GM21528 (cell line): ENCODE measurements at regions not wholly inside any gene's neighbourhood (a gene's known extent, or its start where the extent isn't known, plus 50 kb on each side); places are given as distances from the start of the nearest gene placed in this dataset.

ENCODE experiments used
- ATAC-seq: cut with Tn5 transposase; IDR thresholded peaks from one replicate; pipeline ENCODE4 v1.9.1; 2021; ENCODE audit warnings: mild to moderate bottlenecking, moderate library complexity; ENCODE audit not compliant: unreplicated experiment, low FRiP score

- ATAC-seq: no peak
Observed at GRCh38 chr4:125155251-125155650, 159.5 kb upstream of the FAT4 start.

- ATAC-seq: no peak
Observed at GRCh38 chr4:125140966-125141495, 173.7 kb upstream of the FAT4 start.

GRCh38 chr4:125135652-125136051, 179.1 kb upstream of the FAT4 start:
- ATAC-seq: no peak

DNA sequence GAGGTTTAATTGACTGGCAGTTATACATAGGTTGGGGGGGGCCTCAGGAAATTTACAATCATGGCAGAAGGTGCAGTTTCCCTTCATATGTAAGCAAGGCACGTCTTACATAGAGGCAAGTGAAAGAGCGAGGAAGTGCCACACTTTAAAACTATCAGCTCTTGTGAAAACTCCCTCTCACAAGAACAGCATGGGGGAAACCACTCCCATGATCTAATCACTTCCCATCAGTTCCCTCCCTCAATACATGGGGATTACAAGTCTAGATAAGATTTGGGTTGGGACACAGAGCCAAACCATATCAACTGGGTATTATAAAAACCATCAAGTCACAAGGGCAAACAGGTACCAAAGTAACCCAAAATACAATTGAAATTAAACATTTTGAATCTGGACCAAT, 182.0 kb upstream of the FAT4 start:
- ATAC-seq: no peak

GRCh38 chr4:125131891-125132680, 182.7 kb upstream of the FAT4 start:
- no peak for ATAC-seq

DNA sequence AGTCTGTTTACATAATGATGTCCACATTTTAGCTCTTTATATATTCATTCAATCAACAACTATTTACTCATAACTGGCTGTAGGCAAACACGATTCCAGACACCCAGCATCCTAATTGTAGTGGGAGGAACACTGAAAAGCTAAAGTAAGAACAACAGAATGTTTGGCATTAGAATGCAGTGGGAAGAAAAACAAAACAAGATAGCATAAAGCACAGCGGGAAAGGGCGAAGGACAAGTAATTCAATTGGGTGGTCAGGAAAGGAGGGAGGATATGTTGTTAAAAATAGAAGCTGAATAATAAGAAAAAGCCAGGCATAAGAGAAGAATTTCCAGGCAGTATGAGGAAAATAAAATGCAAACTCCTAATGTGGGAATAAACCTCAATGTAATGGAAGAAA, 189.5 kb upstream of the FAT4 start:
- no peak for ATAC-seq

DNA sequence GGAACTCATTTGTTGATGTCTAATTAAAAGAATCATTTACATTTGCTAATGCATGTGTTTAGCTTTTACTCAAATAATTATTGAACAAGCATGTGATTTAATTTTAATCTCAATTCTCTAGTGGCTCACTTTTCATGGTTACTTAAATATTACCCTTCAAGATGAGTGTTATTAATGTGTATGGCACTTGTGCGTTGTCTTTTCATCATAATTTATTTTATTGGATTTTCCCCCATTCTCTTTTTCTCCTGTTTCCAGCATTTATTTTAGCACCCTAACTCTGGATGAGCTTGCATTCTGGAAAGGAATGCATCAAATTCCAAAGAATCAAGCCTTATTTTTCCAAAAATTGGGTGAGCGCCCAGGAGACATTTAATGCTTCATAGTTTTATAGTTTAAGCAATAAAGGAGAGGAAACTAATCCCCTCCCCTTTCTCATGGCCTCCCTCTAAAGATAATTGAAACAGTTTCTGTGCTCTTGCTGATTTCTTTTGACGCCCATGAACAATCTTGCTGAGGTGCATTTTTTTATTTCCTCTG, 191.1 kb upstream of the FAT4 start:
- no peak for ATAC-seq

DNA sequence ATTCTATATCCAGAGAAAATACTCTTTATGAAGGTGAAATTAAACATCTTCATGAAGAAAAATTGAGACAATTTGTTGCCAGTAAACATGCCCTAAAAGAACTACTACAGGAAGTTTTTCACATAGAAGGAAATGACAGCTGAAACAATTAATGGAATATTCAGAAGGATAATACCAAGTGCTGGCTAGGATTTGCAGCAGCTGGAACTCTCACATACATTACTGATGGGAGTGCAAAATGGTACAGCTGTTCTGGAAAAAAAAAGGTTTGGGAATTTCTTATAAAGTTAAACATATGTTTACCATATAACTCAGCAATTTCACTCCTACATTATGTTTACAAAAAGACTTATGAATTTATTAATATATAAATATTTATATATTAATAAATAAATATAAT, 193.2 kb upstream of the FAT4 start:
- no peak for ATAC-seq

DNA sequence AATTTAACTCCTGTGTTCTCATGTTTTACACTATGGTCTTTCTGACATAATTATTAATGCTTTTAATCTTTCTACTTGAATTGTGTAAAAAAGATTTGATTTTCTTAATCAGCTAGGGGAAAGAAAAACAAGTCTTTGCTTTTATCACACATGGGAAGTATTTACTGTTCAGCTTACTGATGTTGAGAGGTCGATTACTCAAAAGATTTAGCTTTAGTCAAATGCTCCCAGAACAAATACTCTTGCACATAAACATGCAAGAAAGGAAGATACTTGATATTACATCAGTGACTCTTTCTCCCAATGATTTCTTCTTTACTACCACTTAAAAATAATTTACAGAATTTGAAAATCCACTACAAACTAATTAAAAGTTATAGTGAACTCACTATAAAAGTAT, 198.3 kb upstream of the FAT4 start:
- ATAC-seq: no peak

GRCh38 chr4:125115941-125116340, 198.8 kb upstream of the FAT4 start:
- ATAC-seq: no peak

DNA sequence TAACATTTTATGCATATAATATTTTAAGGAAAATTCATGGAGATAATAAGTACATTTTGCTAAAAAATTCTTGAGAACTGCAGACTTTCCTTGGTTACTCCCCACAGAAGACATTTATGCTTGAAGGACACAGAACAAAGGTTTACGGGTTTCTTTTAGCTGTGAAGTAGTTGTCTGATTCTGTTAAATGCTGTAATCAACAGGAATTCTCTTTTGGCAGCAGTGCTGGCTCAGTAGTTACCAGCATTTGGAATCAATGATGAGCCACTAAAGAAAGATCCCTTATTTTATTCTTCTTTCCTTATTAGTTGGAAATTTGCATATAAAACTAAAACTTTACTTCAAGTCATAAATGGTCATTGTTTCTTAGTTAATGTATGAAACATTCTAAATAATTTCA, 199.3 kb upstream of the FAT4 start:
- no peak for ATAC-seq

DNA sequence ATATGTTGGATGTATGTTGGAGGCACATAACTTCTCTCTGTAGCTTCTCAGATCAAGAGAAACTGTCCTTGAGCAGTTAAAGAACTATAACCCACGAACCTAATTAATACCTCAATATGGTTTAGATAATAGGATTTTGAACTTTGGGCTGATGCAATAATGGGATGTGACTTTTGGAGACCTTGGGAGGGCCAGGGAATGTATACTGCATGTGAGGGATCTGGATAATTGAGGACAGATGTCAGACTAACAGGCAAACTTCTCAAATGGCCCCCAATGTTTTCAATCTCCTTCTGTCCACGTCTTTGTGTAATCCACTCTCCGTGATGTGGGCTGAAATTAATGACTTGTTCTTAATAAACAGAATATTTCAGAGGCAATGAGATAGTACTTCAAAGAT, 202.2 kb upstream of the FAT4 start:
- no peak for ATAC-seq

DNA sequence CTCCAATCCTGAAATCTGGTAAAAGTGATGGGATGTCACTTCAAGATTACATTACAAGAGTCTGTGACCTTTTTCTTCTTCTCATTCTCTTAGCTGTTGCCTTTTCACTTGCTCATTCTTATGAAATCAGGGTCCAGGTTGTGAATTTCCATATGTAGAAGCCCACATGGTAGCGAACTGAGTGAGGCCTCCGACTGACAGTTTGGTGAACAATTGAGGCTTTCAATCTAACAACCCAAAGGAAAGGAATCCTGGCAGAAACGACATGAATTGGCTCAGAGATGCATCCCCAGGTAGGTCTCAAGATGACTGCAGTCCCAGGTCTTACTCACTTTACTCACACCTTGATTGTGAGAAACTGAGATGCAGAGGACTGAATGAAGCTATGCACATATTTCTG, 203.4 kb upstream of the FAT4 start:
- no peak for ATAC-seq

GRCh38 chr4:125105561-125105960, 209.2 kb upstream of the FAT4 start:
- ATAC-seq: no peak

GRCh38 chr4:125104616-125105015, 210.1 kb upstream of the FAT4 start:
- no peak for ATAC-seq

DNA sequence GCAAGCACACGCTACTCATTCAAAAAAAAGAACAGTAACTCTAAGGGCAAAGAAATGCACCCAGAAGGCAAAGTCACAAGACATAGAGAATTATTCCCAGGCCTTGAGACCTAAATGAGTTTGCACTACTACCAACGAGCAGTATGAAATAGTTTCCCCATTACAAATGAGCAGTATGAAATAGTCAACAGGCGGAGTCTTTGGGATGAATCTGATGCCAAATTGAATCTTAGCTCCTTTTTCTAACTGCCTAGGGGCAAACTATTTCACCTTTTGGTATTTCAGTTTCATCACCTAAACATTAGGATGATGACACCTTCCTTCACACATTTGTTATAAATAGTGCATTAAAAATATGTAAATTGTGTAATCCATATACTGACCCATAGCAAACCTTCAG, 213.0 kb upstream of the FAT4 start:
- no peak for ATAC-seq

GRCh38 chr4:125097729-125098128, 217.0 kb upstream of the FAT4 start:
- ATAC-seq: no peak

DNA sequence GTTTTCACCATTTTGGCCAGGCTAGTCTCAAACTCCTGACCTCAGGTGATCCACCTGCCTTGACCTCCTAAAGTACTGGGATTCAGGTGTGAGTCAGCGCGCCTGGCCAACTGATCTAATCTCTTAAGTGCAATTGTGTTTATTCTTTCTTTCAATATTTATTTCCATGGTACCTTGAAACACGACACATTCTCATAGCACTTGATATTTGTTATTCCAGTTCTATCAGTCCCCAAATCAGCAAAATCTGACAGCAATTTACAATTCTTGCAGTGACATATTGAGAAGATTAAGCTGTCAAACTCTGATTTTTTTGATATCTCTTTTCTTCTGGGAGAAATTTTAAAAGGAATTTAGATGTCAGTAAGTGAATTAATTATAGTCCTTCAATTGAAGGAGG, 218.1 kb upstream of the FAT4 start:
- ATAC-seq: no peak

DNA sequence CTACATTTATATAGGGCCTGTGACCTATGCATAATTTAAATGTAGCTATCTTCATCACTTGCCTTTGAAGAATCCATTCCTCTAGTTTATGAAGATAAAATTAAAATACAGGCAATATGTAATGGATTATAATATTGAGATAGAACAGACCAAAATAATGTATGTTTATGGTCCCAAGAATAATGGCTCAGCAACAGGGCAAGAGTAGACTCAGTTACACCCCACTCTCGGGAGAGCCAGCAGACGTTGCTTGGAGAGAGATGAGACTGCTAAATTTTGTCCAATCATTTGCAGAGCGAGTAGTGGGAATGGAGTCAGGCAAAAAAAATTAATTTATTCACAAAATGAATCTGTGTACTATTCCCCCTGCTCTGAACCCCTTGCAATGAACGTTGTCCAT, 223.2 kb upstream of the FAT4 start:
- no peak for ATAC-seq

- ATAC-seq: no peak
Observed at GRCh38 chr4:125091101-125091500, 223.7 kb upstream of the FAT4 start.

- ATAC-seq: no peak
Observed at GRCh38 chr4:125084608-125085007, 230.1 kb upstream of the FAT4 start.

DNA sequence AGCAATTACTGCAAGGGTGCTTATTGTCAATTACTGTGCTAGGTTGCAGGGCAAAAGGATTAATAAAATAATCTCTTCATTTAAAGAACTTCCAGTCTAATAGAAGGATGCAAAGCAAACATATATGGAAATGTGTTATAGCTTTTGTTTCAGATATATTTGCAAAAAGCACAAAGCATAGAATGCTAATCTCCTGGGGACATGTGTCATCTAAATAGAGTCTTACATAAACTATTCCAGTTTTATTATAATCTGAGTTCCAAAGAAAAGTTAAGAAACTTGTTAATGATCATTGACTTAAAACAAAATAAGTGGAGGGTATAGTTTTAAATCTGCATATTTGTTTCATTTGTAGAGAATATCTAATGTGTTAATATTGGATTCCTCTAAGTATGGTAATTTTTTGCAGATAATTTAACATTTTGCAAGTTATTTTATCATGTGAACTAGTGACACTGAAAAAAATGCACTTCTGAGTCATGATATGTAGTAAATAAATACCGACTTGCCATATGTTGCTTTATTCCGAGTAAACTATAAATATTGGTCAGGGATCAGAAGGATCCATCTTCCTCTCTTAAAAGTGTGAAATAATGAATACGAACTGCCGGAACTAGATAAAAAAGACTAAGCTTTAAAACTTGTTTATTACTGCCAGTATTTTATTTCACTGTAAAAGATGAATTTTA, 231.9 kb upstream of the FAT4 start:
- no peak for ATAC-seq
